CD14-positive monocyte (primary cell): ENCODE measurements at regions not wholly inside any gene's neighbourhood (a gene's known extent, or its start where the extent isn't known, plus 50 kb on each side); places are given as distances from the start of the nearest gene placed in this dataset.

Source experiments
- DNase-seq, 3 donors: peaks; one replicate each; pipeline ENCODE4 v3.0.0-alpha.2; 2011 to 2022
- H2AFZ ChIP-seq: 2 replicates; pipeline ENCODE4 v1.6.0; 2012; ENCODE audit warnings: mild to moderate bottlenecking, low read depth, low read length, inconsistent platforms; ENCODE audit not compliant: insufficient read depth, poor library complexity, severe bottlenecking
- H3K27ac ChIP-seq, 2 donors: 1 replicate in 1 of 2; 2 replicates in 1 of 2; pipeline ENCODE4 v1.5.1; 2012 to 2013; ENCODE audit warnings: low read length in 2 of 2, control low read depth in 1 of 2, inconsistent platforms in 1 of 2, low read depth in 1 of 2, mild to moderate bottlenecking in 1 of 2
- H3K27me3 ChIP-seq, 2 donors: one replicate each; pipeline versions ENCODE4 v1.6.0 to v1.6.1; 2011 to 2013; ENCODE audit warnings: low read length in 2 of 2; ENCODE audit not compliant: control insufficient read depth in 2 of 2, insufficient read depth in 2 of 2
- H3K36me3 ChIP-seq, 2 donors: replicated peaks in 1 of 2; 1 replicate in 1 of 2; 2 replicates in 1 of 2; pipeline versions ENCODE4 v1.5.1 to v1.6.1; 2012 to 2013; ENCODE audit warnings: low read length in 2 of 2, control low read depth in 1 of 2, inconsistent platforms in 1 of 2, mild to moderate bottlenecking in 1 of 2; ENCODE audit not compliant: insufficient read depth in 2 of 2, control insufficient read depth in 1 of 2
- H3K4me1 ChIP-seq, 2 donors: 1 replicate in 1 of 2; 2 replicates in 1 of 2; pipeline versions ENCODE4 v1.5.1 to v1.6.1; 2012 to 2013; ENCODE audit warnings: low read length in 2 of 2, control low read depth in 1 of 2, inconsistent platforms in 1 of 2, mild to moderate bottlenecking in 1 of 2, moderate library complexity in 1 of 2; ENCODE audit not compliant: insufficient read depth in 2 of 2, control insufficient read depth in 1 of 2
- H3K4me2 ChIP-seq: replicated peaks from 2 replicates; pipeline ENCODE3; 2012; ENCODE audit warnings: low read length, moderate library complexity, mild to moderate bottlenecking; ENCODE audit not compliant: poor library complexity, severe bottlenecking; ENCODE audit errors: extremely low read depth
- H3K4me3 ChIP-seq, 3 experiments: fragments of 200-600 bp in 1 of 3; sonication (generic) in 1 of 3; replicated peaks in 1 of 3; 1 replicate in 2 of 3; 2 replicates in 1 of 3; pipeline ENCODE4 v1.5.1; 2011 to 2013; ENCODE audit warnings: low read length in 3 of 3, mild to moderate bottlenecking in 3 of 3, control low read depth in 2 of 3, low read depth in 2 of 3, inconsistent platforms in 1 of 3, moderate library complexity in 1 of 3
- H3K79me2 ChIP-seq: 2 replicates; pipeline ENCODE4 v1.6.0; 2012; ENCODE audit warnings: mild to moderate bottlenecking, control low read depth, inconsistent platforms, low read length, moderate library complexity; ENCODE audit not compliant: insufficient read depth
- H3K9ac ChIP-seq: 2 replicates; pipeline ENCODE4 v1.6.0; 2017; ENCODE audit warnings: low read length, mild to moderate bottlenecking; ENCODE audit not compliant: insufficient read depth, poor library complexity, severe bottlenecking
- H3K9me3 ChIP-seq, 2 donors: replicated peaks in 1 of 2; 1 replicate in 1 of 2; 2 replicates in 1 of 2; pipeline versions ENCODE4 v1.5.1 to v1.6.1; 2012 to 2013; ENCODE audit warnings: low read length in 2 of 2, control low read depth in 1 of 2; ENCODE audit not compliant: control insufficient read depth in 1 of 2, insufficient read depth in 1 of 2
- H4K20me1 ChIP-seq: 2 replicates; pipeline ENCODE4 v1.6.0; 2012; ENCODE audit warnings: mild to moderate bottlenecking, low read length, control low read depth, moderate library complexity; ENCODE audit not compliant: insufficient read depth
- H3K27ac Mint-ChIP-seq, 7 donors: one replicate each; pipeline ENCODE4 v1.8.0; 2020; ENCODE audit warnings: mild to moderate bottlenecking in 7 of 7, mixed read lengths in 7 of 7, moderate library complexity in 6 of 7, inconsistent platforms in 2 of 7
- H3K27me3 Mint-ChIP-seq, 3 donors: one replicate each; pipeline ENCODE4 v1.8.0; 2021 to 2022; ENCODE audit warnings: low read depth in 3 of 3, mild to moderate bottlenecking in 3 of 3, mixed read lengths in 3 of 3, moderate library complexity in 3 of 3, inconsistent platforms in 1 of 3
- H3K36me3 Mint-ChIP-seq, 2 donors: one replicate each; pipeline ENCODE4 v1.8.0; 2020; ENCODE audit warnings: mixed read lengths in 2 of 2, inconsistent platforms in 1 of 2, mild to moderate bottlenecking in 1 of 2
- H3K4me1 Mint-ChIP-seq: one replicate; pipeline ENCODE4 v1.8.0; 2020; ENCODE audit warnings: mild to moderate bottlenecking, mixed read lengths
- H3K4me3 Mint-ChIP-seq, 2 donors: one replicate each; pipeline ENCODE4 v1.8.0; 2020; ENCODE audit warnings: mild to moderate bottlenecking in 2 of 2, mixed read lengths in 2 of 2, moderate library complexity in 1 of 2
- H3K9me3 Mint-ChIP-seq, 7 donors: one replicate each; pipeline ENCODE4 v1.8.0; 2020 to 2022; ENCODE audit warnings: mixed read lengths in 7 of 7, mild to moderate bottlenecking in 6 of 7, moderate library complexity in 6 of 7, inconsistent platforms in 2 of 7
- CTCF ChIP-seq: fragments of 200-600 bp; IDR thresholded peaks from one replicate; pipeline ENCODE4 v1.8.0; 2022; ENCODE audit warnings: antibody characterized with exemption, mild to moderate bottlenecking
- WGBS: methylation state at CpG from one replicate; pipeline ENCODE4 v1.1.5; 2013; ENCODE audit warnings: missing lambda C conversion rate; ENCODE audit not compliant: insufficient coverage; 5-methylcytosine and 5-hydroxymethylcytosine counted together
- intact Hi-C, 2 donors: fragments of 100-400 bp; cut with micrococcal nuclease; formaldehyde crosslinking; loops; one replicate each; pipeline versions ENCODE4 v1.15.0 to v1.15.1; 2023

DNA sequence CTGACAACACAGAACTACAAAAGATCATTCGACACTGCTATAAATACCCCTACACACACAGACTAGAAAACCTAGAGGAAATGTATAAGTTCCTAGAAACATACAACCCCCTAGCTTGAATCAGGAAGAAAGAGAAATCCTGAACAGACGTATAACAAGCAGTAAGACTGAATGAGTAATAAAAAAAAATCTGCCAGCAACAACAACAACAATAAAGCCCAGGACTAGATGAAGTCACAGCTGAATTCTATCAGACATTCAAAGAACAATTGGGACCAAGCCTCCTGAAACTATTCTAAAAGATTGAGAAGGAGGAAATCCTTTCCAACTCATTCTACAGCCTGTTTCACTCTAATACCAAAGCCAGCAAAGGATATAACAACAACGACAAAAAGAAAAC, 68.2 kb upstream of the SLIT3 start:
- Histone ChIP-seq H3K79me2 (no peaks in the 10 kb centered on the region), H3K4me3 (no peak overlapping the region), H3K9ac (no peak overlapping the region), H2AFZ (no peak overlapping the region), H3K9me3 (no peaks in the 10 kb centered on the region), H3K36me3 (no peaks in the 10 kb centered on the region), H3K4me1 (no peaks in the 10 kb centered on the region), H3K27ac (no peak overlapping the region), H4K20me1 (no peaks in the 10 kb centered on the region), H3K4me2 (no peak overlapping the region), H3K27me3 (no peaks in the 10 kb centered on the region)
- H3K9me3 Mint-ChIP-seq = peaks cover 2 to 15% (median 3%) of the 10 kb centered on the region in 7 donors
- peaks cover 0 to 2% (median 0%) of the 10 kb centered on the region in 3 donors for H3K27me3 Mint-ChIP-seq
- H3K36me3 Mint-ChIP-seq = no peaks in the 10 kb centered on the region
- 67% methylated on average over 1 of the region's 3 CpGs for WGBS
- DNase-seq = no peak
- TF ChIP-seq CTCF = no peak
- intact Hi-C loops = no loop called here
- no peak overlapping the region for H3K27ac Mint-ChIP-seq
- H3K4me1 Mint-ChIP-seq = no peaks in the 10 kb centered on the region
- H3K4me3 Mint-ChIP-seq = no peak overlapping the region

- no peak overlapping the region for H3K9ac ChIP-seq
- no peaks in the 10 kb centered on the region for H3K4me1 ChIP-seq
- no peaks in the 10 kb centered on the region for H3K79me2 ChIP-seq
- no peaks in the 10 kb centered on the region for H3K27me3 ChIP-seq
- H3K4me3 ChIP-seq = no peak overlapping the region
- Mint-ChIP-seq H3K4me1 (no peaks in the 10 kb centered on the region), H3K4me3 (no peak overlapping the region), H3K9me3 (peaks cover 0 to 10% (median 2%) of the 10 kb centered on the region in 7 donors), H3K27ac (no peak overlapping the region), H3K27me3 (peaks cover 0 to 3% (median 2%) of the 10 kb centered on the region in 3 donors), H3K36me3 (no peaks in the 10 kb centered on the region)
- H2AFZ ChIP-seq = no peak overlapping the region
- no CpG with 5 or more reads among the region's 2 CpGs for WGBS
- H3K4me2 ChIP-seq = no peak overlapping the region
- intact Hi-C loops = no loop called here
- no peak for TF ChIP-seq CTCF
- no peaks in the 10 kb centered on the region for H3K9me3 ChIP-seq
- no peaks in the 10 kb centered on the region for H3K36me3 ChIP-seq
- DNase-seq = no peak
- H4K20me1 ChIP-seq = no peaks in the 10 kb centered on the region
- H3K27ac ChIP-seq = no peak overlapping the region
Measured at GRCh38 chr5:169367861-169368260, 66.9 kb upstream of the SLIT3 start.
